GM23338 (cell line): ENCODE measurements at regions not wholly inside any gene's neighbourhood (a gene's known extent, or its start where the extent isn't known, plus 50 kb on each side); places are given as distances from the start of the nearest gene placed in this dataset.
A peak's percentile ranks its signal among the peaks of the same experiment; 100 is the strongest.

Experiments
- ATAC-seq: fragments of 200-7000 bp; cut with Tn5 transposase; 3 replicates; pipeline ENCODE4 v1.9.1; 2020
- DNase-seq: peaks from one replicate; pipeline ENCODE4 v3.0.0-alpha.2; 2015; ENCODE audit warnings: low spot score
- H2AFZ ChIP-seq: fragments of 200-600 bp; sonication (generic); 2 replicates; pipeline ENCODE4 v1.8.0; 2016; ENCODE audit warnings: antibody characterized with exemption, mild to moderate bottlenecking, moderate library complexity
- H3F3A ChIP-seq: fragments of 200-600 bp; sonication (generic); replicated peaks from 2 replicates; pipeline ENCODE4 v1.8.0; 2017; ENCODE audit warnings: antibody characterized with exemption, mixed run types, low read depth
- H3K27ac ChIP-seq: fragments of 200-600 bp; sonication (generic); 2 replicates; pipeline ENCODE4 v1.6.1; 2016; ENCODE audit warnings: low read depth
- H3K27me3 ChIP-seq: fragments of 200-600 bp; sonication (generic); 2 replicates; pipeline ENCODE4 v1.8.0; 2016; ENCODE audit warnings: mild to moderate bottlenecking, mixed run types, moderate library complexity; ENCODE audit not compliant: insufficient read depth
- H3K36me3 ChIP-seq: fragments of 200-600 bp; sonication (generic); 2 replicates; pipeline ENCODE4 v1.8.0; 2016; ENCODE audit warnings: mild to moderate bottlenecking; ENCODE audit not compliant: insufficient read depth
- H3K4me1 ChIP-seq: fragments of 200-600 bp; sonication (generic); 2 replicates; pipeline ENCODE4 v1.8.0; 2016; ENCODE audit warnings: mild to moderate bottlenecking, moderate library complexity; ENCODE audit not compliant: insufficient read depth
- H3K4me2 ChIP-seq: fragments of 200-600 bp; sonication (generic); 2 replicates; pipeline ENCODE4 v1.7.1; 2017; ENCODE audit warnings: mixed run types
- H3K4me3 ChIP-seq: fragments of 200-600 bp; sonication (generic); 2 replicates; pipeline ENCODE4 v1.6.1; 2016; ENCODE audit warnings: mixed run types
- H3K79me2 ChIP-seq: fragments of 200-600 bp; sonication (generic); replicated peaks from 2 replicates; pipeline ENCODE4 v1.8.0; 2017; ENCODE audit warnings: mild to moderate bottlenecking; ENCODE audit not compliant: insufficient read depth
- H3K9me2 ChIP-seq: fragments of 200-600 bp; sonication (generic); 2 replicates; pipeline ENCODE4 v1.8.0; 2017; ENCODE audit not compliant: insufficient read depth
- H4K20me1 ChIP-seq: fragments of 200-600 bp; sonication (generic); replicated peaks from 2 replicates; pipeline ENCODE4 v1.8.0; 2017; ENCODE audit warnings: mild to moderate bottlenecking; ENCODE audit not compliant: insufficient read depth
- H3K27ac Mint-ChIP-seq: 2 replicates; pipeline ENCODE4 v1.8.0; 2020; ENCODE audit warnings: inconsistent platforms, mild to moderate bottlenecking, moderate library complexity, mixed read lengths
- H3K27me3 Mint-ChIP-seq: 3 replicates; pipeline ENCODE4 v1.8.0; 2022; ENCODE audit warnings: low read depth, mild to moderate bottlenecking, moderate library complexity, mixed read lengths, inconsistent platforms; ENCODE audit not compliant: insufficient read depth, poor library complexity
- H3K36me3 Mint-ChIP-seq: 3 replicates; pipeline ENCODE4 v1.8.0; 2021; ENCODE audit warnings: low read depth, mild to moderate bottlenecking, inconsistent platforms, moderate library complexity, mixed read lengths
- H3K4me1 Mint-ChIP-seq: 3 replicates; pipeline ENCODE4 v1.8.0; 2020; ENCODE audit warnings: mild to moderate bottlenecking, inconsistent platforms, mixed read lengths
- H3K4me3 Mint-ChIP-seq: 3 replicates; pipeline ENCODE4 v1.8.0; 2021; ENCODE audit warnings: moderate library complexity, mild to moderate bottlenecking, inconsistent platforms, mixed read lengths
- H3K9me3 Mint-ChIP-seq: 3 replicates; pipeline ENCODE4 v1.8.0; 2020; ENCODE audit warnings: moderate library complexity, mild to moderate bottlenecking, inconsistent platforms, mixed read lengths
- CREB1 ChIP-seq: fragments of 250-450 bp; sonication (Bioruptor Pico); IDR thresholded peaks from 2 replicates; pipeline ENCODE4 v1.5.0; 2020; ENCODE audit warnings: low read depth, mild to moderate bottlenecking, moderate library complexity
- CTCF ChIP-seq, 2 experiments: fragments of 200-600 bp in 1 of 2; sonication (generic) in 1 of 2; conservative IDR thresholded peaks; 2 replicates each; pipeline versions ENCODE4 v1.5.1 to v1.6.1; 2016 to 2017; ENCODE audit warnings: antibody characterized with exemption in 2 of 2, low read depth in 2 of 2, mild to moderate bottlenecking in 2 of 2, moderate library complexity in 1 of 2
- ETS1 ChIP-seq: IDR thresholded peaks from 2 replicates; pipeline ENCODE4 v1.6.1; 2016; ENCODE audit warnings: antibody characterized with exemption
- EZH2 ChIP-seq: fragments of 200-600 bp; sonication (generic); IDR thresholded peaks from one replicate; pipeline ENCODE4 v1.8.0; 2017; ENCODE audit warnings: antibody characterized with exemption, mild to moderate bottlenecking, low read depth; ENCODE audit not compliant: unreplicated experiment
- EZH2phosphoT487 ChIP-seq: fragments of 200-600 bp; sonication (generic); IDR thresholded peaks from one replicate; pipeline ENCODE4 v1.8.1; 2018; ENCODE audit warnings: antibody characterized with exemption; ENCODE audit not compliant: unreplicated experiment
- JUNB ChIP-seq: IDR thresholded peaks from one replicate; pipeline ENCODE4 v1.6.1; 2016; ENCODE audit warnings: antibody characterized with exemption; ENCODE audit not compliant: unreplicated experiment
- NANOG ChIP-seq: IDR thresholded peaks from 2 replicates; pipeline ENCODE4 v1.6.1; 2016; ENCODE audit warnings: antibody characterized with exemption, borderline replicate concordance
- POLR2AphosphoS5 ChIP-seq: IDR thresholded peaks from 2 replicates; pipeline ENCODE4 v1.6.1; 2016; ENCODE audit warnings: antibody characterized with exemption, low read depth
- STAT1 ChIP-seq: IDR thresholded peaks from one replicate; pipeline ENCODE4 v1.6.1; 2016; ENCODE audit warnings: antibody characterized with exemption; ENCODE audit not compliant: unreplicated experiment
- ZNF114 ChIP-seq: fragments of 250-450 bp; sonication (Bioruptor Pico); IDR thresholded peaks from 2 replicates; pipeline ENCODE4 v1.5.0; 2020; ENCODE audit warnings: mild to moderate bottlenecking, moderate library complexity
- ZNF462 ChIP-seq: fragments of 250-450 bp; sonication (Bioruptor Pico); IDR thresholded peaks from 2 replicates; pipeline ENCODE4 v1.5.0; 2020; ENCODE audit warnings: mild to moderate bottlenecking, moderate library complexity

GRCh38 chr16:66161269-66161668 is 205.2 kb upstream of the CDH5 start:
- H3K36me3 ChIP-seq = no peaks in the 10 kb centered on the region
- H3K4me2 ChIP-seq = no peak overlapping the region
- H3K27me3 ChIP-seq = no peaks in the 10 kb centered on the region
- Mint-ChIP-seq H3K4me1 (peaks cover 4% of the 10 kb centered on the region; the same call in 2 of the 3 replicates), H3K27ac (no peak overlapping the region), H3K36me3 (no peaks in the 10 kb centered on the region), H3K9me3 (no peaks in the 10 kb centered on the region), H3K27me3 (peaks cover 15% of the 10 kb centered on the region), H3K4me3 (no peak overlapping the region)
- H3K79me2 ChIP-seq = no peaks in the 10 kb centered on the region
- DNase-seq (no peak), ATAC-seq (no peak)
- no peaks in the 10 kb centered on the region for H3F3A ChIP-seq
- H4K20me1 ChIP-seq = no peaks in the 10 kb centered on the region
- 0 out of 2 replicates have a peak, but pooled peaks cover 2% of the 10 kb centered on the region for H3K9me2 ChIP-seq
- TF ChIP-seq ZNF114 (CRISPR knock-in tag) (no peak), STAT1 (no peak), ZNF462 (CRISPR knock-in tag) (no peak), CTCF (conservative IDR thresholded peaks at IDR 0.05; ENCODE audit: low read depth in 2 of 2) (no peak), EZH2phosphoT487 (no peak), CREB1 (CRISPR knock-in tag) (no peak), POLR2AphosphoS5 (no peak), ETS1 (no peak), EZH2 (no peak), JUNB (no peak), NANOG (no peak)
- no peak overlapping the region for H3K27ac ChIP-seq
- H2AFZ ChIP-seq = 0 out of 2 replicates have a peak overlapping the region, but pooled peaks have one; percentile 69
- no peak overlapping the region for H3K4me3 ChIP-seq
- H3K4me1 ChIP-seq = no peaks in the 10 kb centered on the region
